Stimulated activated naive CD4-positive, alpha-beta T cell treated with Interleukin-2 at 50 U/mL for 16 hours (primary cell): ENCODE measurements at regions not wholly inside any gene's neighbourhood (a gene's known extent, or its start where the extent isn't known, plus 50 kb on each side); places are given as distances from the start of the nearest gene placed in this dataset.
"Not testable (repeated sequence)": the region's sequence is repeated elsewhere in the genome, so short reads cannot be mapped to it uniquely, and the experiment has no call there.

Experiments
- DNase-seq: peaks from one replicate; lab custom pipeline; 2025; lab: John Stamatoyannopoulos, UW

DNA sequence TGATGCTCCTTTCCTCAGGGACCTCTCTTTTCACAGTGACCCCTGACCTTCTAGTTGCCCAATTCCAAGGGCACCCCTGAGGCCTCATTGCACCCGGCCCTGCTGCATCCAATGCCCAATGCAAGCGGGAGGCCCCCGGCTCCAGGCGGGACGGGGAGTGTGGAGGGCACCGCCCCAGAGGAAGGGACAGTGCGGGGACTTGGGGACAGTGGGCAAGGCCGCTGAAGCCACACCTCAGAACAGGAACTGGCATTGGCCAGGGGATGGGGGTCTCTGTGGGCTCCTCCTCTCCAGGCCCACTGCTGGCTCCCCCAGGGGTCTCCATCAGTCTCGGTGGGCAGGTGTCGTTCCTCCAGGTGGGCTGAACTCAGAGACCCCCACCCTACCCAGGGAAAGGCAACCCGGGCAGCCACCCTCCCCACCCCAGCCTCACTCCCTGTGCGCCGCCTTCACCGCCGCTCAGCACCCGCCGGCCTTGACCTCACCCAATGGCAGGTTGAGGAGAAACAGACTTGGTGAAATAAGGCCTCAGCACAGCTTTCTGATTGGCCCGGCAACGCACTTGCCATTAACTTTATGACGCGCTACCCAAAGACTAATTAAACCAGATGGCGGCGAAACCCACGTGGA lies 1312.0 kb downstream of the BRD1 start:
- no peak for DNase-seq

DNA sequence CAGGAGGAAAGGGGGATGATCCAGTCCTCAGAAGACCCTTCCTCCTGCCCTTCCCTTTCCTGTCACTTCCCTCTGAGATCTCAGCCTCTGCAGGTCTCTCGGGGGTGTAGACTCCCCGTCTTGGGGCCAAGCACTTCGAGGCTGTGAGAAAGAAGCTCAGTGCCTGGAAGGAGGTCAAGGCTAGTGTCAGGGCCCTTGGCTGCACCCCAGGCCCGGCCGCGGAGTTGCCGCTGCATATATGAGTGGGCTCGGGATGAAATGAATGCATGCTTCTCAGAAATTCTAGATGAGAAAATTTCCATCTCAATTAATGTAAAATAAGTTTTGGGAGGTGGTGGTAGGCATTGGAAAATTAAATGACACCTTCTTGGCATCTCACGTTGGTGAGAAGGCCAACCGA lies 1313.7 kb downstream of the BRD1 start:
- DNase-seq: no peak

DNA sequence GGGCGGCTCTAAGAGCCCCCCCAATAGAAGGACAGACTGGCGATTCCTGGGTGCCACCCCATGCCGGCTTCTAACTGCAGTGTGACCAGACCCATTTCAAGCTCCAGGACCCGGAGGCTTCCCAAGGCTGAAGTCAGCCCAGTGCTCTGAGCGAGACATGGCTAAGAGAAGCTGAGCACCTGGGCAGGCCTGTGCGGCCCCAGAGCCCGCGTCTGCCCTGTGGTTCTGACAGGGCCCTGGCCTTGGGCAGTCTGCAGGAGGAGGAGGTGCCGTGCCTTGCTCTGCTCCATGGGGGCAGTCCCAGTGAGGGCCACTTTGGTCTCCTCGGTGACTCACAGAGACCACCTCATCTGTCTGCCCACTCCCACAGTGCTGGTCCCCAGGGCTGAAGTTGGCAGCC lies 1314.2 kb downstream of the BRD1 start:
- no peak for DNase-seq

DNA sequence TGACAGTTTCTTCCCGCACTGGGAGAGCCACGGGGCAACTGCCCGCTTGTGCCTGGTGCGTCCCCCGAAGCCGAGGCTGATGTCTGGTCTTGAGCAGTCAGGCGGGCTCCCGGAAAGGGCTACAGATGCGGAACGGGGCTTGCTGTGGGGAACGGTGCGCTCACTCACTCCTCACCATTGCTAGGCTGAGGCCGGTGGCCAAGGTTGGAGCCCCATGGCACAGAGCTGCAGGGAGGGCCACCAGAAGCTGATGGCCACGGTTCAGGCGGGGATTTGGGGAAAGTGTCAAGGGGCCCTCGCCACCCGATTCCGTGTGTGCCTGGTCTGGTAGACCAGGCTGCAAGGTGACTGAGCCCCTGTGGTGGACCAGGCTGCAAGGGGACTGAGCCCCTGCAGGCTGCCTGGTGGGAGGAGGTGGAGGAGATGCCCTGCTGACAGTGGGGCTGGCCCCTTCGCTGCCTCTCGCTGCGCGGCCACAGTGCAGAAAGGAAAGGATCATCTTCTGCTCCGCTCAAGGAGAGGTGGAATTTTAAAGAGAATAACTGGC lies 1315.8 kb downstream of the BRD1 start:
- DNase-seq: no peak

DNA sequence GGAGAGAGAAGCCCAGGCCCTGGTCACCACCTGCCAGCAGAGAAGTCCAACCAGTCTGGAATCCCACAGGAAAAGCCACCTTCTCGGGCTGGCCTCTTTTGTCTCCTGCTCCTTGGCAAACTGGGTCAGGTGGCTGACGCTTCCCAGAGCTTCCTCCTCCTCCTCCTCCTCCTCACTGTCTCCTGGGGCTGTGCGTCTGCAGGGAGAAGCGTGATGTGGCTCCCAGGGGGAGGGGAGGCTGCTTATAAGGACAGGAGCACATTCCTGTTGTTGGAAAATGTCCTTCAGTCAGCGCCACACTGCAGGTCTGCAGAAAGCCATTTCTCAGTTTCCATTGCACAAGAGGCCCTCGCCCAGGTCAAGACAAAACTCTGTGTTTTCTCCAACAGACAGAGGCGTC lies 1316.5 kb downstream of the BRD1 start:
- DNase-seq: no peak

DNA sequence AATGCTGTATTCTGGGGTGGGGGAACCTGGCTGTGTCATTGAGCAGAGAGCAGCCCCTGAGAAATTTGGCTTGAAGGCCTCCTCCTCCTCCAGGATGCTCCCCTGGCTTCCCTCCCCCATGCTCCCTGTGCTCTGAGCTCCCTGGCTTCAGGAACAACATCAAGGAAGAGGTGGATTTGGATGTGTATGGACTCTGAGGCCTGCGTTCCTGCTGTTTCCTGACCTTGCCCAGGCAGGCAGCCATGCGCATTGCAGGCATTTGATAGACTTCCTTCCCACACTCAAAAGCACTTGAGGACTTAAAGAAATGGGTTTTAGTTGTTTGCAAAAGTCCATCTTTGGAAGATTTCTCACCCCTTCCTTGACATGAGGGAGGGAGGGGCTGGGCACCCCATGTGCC lies 1317.1 kb downstream of the BRD1 start:
- no peak for DNase-seq

DNA sequence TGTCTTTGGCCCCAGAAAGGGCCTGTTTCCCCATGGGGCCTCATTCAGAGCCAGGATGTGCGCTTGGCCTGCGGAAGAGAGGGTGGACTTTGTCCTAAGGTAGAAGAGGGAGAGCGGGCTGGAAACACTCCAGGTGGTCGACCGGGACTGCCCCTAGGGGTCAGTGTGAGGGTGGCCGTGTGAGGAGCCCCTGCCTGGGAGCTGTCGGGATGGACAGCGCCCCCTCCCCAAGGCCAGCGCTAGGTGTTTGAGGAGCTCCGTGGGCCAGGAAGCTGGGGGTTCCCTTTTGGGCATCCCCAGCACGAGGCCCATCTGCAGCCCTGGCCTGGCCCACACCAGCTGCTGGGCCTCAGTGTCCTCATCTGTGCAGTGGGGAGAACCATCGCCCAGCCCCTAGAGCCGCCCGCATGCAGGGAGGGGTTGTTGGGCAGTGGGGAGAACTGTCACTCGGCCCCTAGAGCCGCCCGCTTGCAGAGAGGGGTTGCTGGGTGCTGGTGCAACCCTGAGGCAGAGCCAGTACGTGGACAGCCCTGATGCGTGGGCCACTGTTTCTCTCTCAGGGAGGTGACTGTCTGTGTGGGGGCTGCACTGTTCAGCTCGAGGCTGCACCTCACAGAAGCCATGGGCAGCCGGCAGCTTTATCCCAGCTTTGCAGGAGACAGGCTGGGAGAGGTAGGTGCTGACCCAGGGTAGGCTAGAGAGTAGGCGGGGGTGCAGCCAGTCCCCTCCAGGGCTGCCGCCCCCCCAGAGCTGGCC lies 1319.9 kb downstream of the BRD1 start:
- no peak for DNase-seq

DNA sequence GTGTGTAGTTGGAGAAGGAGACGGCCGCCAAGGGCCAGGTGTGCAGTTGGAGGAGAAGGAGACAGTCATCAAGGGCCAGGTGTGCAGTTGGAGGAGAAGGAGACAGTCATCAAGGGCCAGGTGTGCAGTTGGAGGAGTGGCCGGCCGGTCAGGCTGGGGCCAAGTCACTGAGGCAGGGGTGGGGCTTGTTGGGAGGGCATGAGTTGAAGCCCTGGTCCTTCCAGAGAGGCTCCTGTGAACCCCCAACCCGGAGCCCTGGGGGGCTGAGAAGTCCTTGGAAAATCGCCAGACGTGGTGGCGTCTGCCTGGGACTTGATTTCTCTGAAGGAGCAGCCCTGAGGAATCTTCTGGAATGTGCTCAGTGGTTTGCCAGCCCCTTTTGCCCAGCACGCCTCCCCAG lies 1320.5 kb downstream of the BRD1 start:
- no peak for DNase-seq

DNA sequence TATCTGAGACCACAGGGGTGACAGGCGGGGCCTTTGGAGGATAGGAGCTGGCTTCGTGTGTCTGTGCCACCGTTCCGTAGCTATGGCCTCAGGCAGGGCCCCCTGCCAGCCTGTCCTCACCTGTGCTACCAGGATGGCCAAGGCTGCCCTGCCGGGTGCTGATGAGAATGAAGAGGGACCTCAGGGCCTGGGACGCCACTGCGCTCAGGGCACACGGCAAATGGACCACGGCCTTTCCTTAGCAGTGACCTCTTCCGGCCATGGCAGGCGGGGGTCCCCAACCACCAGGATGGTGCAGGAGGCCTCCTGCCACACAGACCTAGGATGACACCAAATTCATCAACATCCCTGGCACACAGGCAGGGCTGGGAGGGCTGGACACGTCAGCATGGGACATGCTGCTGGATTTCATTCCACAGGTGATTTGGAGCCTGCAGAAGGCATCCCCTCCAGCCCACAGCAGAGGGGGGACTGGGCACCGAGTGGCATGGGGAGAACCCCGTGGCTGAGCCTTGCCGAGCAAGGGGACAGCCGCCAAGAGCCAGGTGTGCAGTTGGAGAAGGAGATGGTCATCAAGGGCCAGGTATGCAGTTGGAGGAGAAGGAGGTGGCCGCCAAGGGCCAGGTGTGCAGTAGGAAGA lies 1321.0 kb downstream of the BRD1 start:
- DNase-seq: no peak

DNA sequence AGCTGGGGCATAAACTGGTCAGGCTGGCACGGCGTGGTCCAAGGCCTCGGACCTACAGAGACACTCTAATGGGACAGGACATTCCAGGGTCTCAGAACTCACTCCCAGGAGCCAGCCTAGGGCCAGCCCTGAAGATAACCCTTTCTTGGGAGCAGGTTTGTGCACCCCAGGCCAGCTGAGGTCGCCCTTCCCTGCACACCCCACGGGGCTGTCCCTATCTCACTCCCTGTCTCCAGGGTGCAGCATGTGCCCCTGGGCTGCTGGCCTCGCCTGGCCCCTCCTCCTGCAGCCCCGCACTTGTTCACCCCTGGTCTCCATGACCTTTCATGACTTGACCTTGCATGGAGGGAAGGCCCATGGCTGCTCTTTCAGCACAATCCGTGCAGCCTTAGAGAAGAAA lies 1321.8 kb downstream of the BRD1 start:
- DNase-seq: no peak

DNA sequence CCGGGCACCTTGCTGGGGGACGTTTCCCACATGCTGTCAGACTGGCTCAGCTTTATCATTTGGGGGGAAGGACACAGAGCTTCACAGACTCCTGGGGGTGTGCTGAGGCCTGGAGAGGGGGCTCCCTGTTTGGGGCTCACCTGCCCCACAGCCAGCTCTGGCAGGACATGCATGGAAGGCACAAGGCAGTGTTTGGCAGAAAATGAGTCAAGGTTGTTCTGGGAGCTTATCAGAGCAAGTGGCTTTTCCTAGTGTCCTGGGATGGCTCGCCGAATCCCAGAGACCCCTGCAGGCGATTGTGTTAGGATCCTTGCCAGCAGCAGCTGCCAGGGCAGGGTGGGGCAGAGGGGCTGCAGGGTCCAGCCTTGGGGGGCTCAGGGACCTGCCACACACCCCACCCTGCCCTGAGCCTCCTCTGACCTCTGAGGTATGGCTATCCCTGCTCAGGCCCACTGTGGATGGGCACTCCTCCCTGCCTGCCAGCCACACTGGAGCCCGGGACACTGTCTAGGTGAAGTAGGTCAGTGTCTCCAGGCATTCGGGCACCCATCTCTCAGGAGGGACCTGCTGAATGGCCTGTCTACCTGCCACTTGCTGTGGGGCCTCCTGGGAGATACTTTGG lies 1323.0 kb downstream of the BRD1 start:
- DNase-seq: no peak

DNA sequence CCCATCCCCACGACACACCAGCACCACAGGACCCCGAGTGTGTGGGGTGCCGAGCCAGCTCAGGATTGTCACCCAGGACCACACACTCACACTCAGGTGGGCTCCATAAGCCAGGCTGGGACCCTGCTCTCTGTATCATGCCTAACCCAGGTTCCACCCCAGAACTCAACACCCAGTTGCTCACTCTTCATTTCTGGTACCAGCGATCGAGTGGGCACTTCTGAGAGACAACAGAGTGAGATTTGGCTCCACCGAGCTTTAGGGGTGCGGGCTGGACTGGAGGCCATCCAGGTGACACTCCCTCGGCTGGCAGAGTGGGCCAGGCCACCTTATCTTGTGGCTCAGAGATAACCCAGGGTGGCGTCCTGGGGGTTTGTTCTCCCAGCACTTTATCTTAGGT lies 1323.8 kb downstream of the BRD1 start:
- no peak for DNase-seq

DNA sequence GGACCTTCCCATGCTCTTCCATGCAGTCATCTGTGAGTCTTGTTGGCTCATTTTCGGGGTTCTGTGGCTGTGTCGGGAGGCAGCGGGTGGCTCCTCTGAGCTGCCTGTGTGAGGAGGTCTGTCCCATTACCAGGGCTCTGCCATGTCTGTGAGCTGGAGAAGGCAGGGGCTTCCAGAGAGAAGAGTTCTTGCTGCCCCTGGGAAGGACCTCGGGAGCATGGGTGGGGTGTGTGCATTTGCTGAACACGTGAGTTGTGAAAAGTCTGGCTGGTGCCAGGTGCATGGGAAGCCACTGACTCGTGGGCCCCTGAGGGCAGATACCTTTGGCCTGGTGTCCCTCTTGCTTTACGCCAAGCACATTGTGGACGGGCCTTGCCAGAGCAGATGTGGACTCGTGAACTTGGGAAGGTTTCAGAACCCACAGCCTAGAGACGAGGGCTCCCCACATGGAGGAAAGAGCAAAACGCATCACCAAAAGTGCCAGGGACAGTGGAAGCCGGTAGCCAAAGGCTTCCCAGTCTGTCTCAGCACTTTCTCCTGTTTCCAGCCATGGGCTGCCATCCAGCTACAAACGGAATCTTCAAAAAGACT lies 1324.5 kb downstream of the BRD1 start:
- DNase-seq: no peak

DNA sequence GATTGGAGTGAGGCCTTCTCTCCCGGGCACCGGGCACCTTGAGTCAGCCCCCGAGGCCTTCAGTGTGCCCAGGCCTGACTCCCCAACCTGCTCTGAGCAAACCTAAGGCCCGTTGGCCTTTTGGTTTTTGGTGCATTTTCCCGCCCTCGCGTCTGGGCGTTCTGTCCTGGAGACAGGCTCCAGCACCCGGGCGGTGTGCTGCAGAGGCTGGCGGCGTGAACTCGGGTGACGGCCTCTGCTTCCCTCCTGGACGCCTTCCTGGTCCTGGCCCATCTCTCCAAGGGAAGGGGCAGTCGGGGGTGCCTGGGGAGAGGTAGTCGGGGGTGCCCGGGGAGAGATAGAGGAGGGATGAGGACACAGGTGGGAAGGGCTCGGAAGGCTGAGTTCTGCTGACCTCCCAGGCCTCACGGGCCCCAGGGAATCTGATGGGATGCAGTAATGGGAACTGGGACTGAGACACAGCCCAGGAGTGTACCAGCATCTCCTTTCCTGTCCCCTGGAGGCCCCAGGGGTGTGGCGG lies 1326.4 kb downstream of the BRD1 start:
- no peak for DNase-seq

DNA sequence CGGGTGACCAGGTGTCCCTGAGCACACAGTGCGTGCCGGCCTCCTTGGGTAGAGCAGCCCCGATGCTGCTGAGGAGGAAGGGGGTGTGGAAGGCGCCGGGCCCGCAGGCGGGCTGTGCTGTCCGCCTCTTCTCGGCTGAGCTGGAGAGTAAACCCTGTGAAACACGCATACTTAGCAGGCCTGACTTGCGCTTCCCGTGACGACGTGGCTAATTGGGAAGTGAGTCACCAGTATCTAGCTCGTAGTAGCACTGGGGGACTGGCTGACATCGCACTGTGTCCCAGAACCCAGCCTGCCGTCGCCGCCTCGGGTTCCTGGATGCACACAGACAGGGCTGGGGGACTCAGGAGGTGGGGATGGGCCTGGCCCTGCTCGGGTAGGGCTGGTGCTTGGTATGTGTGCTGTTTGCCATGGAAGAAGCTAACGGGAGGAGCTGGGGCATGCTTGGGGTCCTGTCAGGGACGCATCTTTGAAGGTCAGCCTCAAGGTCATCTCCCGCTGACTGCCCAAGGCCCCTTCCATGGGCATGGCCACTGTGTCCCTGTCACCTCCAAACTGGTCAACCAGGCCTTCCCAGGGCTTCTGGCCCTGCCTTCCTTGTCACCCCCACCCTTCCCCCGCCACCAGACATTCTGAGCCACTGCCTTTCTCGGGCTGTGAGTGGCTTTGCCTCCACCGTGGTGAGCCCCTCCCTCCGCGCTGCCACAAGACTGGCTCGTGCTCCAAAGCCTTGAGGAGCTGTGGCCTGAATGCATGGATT lies 1327.0 kb downstream of the BRD1 start:
- no peak for DNase-seq

DNA sequence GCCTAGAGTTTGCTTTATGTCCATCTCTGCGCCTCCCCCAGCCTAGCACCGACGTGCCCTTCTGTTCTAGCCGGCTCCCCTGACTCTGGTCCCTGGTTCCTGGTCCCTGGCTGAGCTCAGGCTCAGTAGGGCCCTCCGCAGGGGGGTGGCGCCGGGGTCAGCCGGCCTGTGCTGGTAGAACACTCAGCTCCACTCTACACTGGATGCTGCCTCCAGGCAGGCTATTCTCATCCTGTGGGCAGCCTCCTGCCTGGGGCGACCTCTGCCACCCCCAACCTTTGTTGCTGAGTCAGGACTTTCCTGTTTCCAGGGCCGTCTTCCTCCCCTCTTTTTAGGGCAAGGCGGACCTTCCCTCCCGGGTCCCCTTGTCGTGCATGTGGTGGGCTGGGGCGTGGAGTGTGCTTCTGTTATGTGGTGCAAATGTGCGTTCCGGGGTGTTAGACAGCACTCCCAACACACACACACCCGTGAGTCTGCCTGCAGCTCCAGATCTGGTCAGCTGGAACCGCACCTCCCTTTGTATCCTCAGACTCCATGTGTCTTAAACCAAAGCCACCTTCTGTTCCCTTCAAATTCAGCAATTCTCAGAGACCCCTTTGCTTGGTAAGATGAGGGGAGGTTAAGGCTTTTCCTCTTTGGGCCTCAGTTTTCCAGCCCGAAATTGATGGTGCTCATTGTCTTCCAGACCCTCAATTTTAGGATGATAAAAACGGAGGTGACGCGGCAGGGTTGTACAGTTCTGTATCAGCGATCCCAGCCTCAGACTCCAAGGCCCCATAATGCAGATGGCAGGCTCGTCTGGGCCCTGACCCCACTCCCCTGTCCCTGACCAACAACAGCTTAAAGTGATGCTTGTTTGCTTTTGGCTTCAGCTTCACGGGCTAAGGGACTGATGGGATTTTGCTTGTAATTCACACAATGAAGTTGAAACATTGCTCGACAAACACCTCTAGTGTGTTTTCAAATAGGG lies 1327.9 kb downstream of the BRD1 start:
- DNase-seq: no peak

DNA sequence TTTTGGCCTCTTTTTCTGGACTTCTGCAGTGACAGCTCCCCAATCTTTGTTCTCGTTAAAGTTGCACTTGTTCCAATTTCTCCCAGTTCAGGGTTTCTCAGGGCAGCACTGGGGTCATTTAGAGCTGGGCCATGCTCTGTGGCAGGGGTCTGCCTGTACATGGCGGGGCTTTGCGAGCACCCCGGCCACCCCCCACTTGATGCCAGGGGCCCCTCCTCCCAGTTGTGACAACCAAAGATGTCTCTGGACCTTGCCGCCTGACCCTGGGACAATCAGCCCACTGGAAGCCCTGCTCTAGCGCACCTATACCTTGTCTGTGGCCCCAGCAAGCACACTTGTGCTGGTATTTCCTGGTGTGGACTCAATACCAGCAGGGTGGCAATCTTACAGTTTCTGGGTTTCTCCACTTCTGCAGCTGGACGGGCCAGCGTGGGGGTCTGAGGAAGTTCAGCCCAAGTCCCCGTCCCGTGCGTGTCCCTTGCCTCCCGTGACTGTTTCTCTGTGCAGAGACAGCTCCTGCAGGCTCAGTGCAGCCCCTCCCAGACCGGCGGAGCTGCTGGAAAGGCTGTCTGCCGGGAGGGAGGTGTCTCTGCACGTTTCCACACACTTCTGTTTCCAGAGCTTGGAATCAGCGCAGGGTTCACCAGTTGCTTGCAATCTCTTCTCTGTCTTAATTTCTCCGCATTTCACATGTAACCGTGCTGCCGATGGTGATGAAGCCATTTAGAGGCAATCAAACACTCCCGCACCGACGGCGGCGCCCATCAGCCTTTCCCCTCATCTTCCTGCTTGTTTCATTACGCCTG lies 1328.9 kb downstream of the BRD1 start:
- DNase-seq: no peak

DNA sequence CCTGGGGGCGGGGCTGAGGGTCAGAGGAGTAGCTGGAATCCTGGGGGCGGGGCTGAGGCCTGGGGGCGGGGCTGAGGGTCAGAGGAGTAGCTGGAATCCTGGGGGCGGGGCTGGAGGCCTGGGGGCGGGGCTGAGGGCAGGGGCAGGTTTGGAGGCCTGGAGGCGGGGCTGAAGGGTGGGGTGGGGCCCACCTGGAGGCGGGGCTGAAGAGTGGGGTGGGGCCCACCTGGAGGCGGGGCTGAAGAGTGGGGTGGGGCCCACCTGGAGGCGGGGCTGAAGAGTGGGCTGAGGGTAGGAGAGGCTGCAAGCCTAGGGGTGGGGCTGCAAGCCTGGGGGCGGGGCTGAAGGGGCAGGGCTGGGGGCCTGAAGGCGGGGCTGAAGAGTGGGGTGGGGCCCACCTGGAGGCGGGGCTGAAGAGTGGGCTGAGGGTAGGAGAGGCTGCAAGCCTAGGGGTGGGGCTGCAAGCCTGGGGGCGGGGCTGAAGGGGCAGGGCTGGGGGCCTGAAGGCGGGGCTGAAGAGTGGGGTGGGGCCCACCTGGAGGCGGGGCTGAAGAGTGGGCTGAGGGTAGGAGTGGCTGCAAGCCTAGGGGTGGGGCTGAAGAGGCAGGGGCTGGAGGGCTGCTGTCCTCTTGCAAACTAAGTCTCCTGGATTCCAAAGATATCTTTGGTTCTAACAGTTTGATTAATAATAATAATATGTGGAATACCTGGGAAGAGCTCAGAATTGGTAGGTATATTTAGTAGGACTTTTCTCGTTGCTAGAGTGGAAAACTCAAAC lies 1329.7 kb downstream of the BRD1 start:
- not testable (repeated sequence) for DNase-seq
